Kidney epithelial cell (primary cell): ENCODE measurements at regions not wholly inside any gene's neighbourhood (a gene's known extent, or its start where the extent isn't known, plus 50 kb on each side); places are given as distances from the start of the nearest gene placed in this dataset.
A peak's percentile ranks its signal among the peaks of the same experiment; 100 is the strongest.

Experiments used
- DNase-seq: peaks from one replicate; pipeline ENCODE4 v3.0.0-alpha.2; 2010; ENCODE audit warnings: low read depth
- H3K27me3 ChIP-seq: 2 replicates; pipeline ENCODE4 v1.6.0; 2011; ENCODE audit warnings: low read length; ENCODE audit not compliant: control insufficient read depth, insufficient read depth
- H3K36me3 ChIP-seq: 2 replicates; pipeline ENCODE4 v1.5.1; 2011; ENCODE audit warnings: low read length; ENCODE audit not compliant: control insufficient read depth, insufficient read depth
- H3K4me3 ChIP-seq: 2 replicates; pipeline ENCODE4 v1.5.1; 2011; ENCODE audit warnings: low read depth, mild to moderate bottlenecking, control low read depth, low read length
- CTCF ChIP-seq: IDR thresholded peaks from 2 replicates; pipeline ENCODE4 v1.5.1; 2011; ENCODE audit warnings: mild to moderate bottlenecking, moderate library complexity, low read length, control low read depth, inconsistent platforms; ENCODE audit not compliant: insufficient read depth, poor library complexity, severe bottlenecking

GRCh38 chr4:71162386-71162785 lies 168.9 kb downstream of the DCK start:
- Histone ChIP-seq H3K4me3 (no peak overlapping the region), H3K27me3 (no peaks in the 10 kb centered on the region), H3K36me3 (no peaks in the 10 kb centered on the region)
- DNase-seq, result no peak
- no peak for TF ChIP-seq CTCF

GRCh38 chr4:71163317-71163716 lies 169.9 kb downstream of the DCK start:
- no peak for TF ChIP-seq CTCF
- no peak overlapping the region for H3K4me3 ChIP-seq
- H3K36me3 ChIP-seq, result no peaks in the 10 kb centered on the region
- no peak for DNase-seq
- no peaks in the 10 kb centered on the region for H3K27me3 ChIP-seq

DNA sequence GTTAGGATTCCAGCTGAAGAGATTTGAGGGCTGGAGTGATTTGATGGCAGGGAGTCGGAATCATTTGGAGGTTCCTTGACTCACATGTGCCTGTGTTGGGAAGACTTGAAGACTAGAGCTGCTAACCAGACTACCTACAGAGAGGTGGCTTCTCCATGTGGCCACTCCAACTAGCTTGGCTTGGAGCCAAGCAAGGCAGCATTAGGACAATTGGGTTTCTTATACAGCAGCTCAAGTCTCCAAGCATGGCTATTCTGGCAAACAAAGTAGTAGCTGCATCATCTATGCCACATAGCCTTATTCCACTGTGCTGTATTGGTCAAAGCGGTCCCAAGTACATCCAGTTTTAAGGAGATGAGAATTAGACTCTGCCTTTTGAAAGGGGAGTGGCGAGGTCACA lies 171.7 kb upstream of the SLC4A4 start:
- Histone ChIP-seq H3K27me3 (no peaks in the 10 kb centered on the region), H3K4me3 (no peak overlapping the region), H3K36me3 (no peaks in the 10 kb centered on the region)
- no peak for TF ChIP-seq CTCF
- no peak for DNase-seq

DNA sequence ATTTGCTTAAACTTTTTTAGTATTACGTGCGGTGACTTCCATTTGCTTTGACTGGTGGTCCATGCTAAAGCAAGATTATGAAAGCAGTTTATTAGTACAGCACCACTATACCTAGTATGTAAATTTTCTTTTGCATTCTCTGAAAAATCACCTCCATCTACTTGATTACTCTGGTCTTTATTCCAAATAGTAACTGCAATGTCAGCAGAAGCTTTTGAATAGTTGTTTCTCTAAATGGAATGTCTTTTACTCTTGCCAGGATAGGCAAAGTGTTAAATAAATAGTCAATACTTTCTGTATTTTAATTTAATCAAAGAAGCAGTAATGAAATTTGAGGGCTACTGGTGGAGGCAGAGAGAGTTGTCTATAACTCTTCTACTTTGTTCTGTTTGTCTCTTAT lies 167.2 kb upstream of the SLC4A4 start:
- DNase-seq, result no peak
- Histone ChIP-seq H3K36me3 (no peaks in the 10 kb centered on the region), H3K4me3 (no peak overlapping the region), H3K27me3 (no peaks in the 10 kb centered on the region)
- no peak for TF ChIP-seq CTCF

- Histone ChIP-seq H3K4me3 (no peak overlapping the region), H3K36me3 (no peaks in the 10 kb centered on the region), H3K27me3 (no peaks in the 10 kb centered on the region)
- no peak for DNase-seq
- TF ChIP-seq CTCF, result no peak
These were observed 157.5 kb upstream of the SLC4A4 start for GRCh38 chr4:71181332-71181731.

DNA sequence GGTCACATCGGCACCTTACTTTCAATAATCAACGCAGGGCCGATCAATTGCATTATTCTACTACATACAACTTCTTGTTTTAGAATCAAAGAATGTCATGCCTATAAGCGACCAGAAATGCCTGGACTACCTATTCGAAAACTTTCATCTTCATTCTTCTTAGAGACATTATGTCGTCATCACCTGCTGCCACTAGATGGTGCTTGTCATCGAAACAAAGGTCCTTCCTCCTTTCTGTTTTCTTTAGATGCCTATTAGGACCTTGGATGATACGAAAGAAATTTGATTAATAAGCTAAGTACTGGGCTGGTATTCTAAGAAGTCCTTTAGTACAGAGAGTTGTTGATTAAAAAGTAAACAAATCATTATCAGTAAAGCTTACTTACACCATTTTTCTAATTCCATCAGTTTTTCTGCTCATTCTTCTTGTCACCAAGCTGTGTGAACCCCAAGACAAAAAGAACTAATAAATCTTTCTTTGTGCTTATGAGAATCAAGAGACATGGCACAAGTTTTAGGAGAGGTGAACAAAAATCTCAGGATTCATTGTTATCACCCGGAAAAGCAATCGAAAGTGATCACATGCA lies 154.5 kb upstream of the SLC4A4 start:
- H3K36me3 ChIP-seq, result no peaks in the 10 kb centered on the region

More for the DNA sequence above, 154.5 kb upstream of the SLC4A4 start:
- peak; percentile 73 for TF ChIP-seq CTCF
- no peak for DNase-seq
- Histone ChIP-seq H3K27me3 (no peaks in the 10 kb centered on the region), H3K4me3 (no peak overlapping the region)
